ENCODE measurements at regions not wholly inside any gene's neighbourhood (a gene's known extent, or its start where the extent isn't known, plus 50 kb on each side); places are given as distances from the start of the nearest gene placed in this dataset.

DNA sequence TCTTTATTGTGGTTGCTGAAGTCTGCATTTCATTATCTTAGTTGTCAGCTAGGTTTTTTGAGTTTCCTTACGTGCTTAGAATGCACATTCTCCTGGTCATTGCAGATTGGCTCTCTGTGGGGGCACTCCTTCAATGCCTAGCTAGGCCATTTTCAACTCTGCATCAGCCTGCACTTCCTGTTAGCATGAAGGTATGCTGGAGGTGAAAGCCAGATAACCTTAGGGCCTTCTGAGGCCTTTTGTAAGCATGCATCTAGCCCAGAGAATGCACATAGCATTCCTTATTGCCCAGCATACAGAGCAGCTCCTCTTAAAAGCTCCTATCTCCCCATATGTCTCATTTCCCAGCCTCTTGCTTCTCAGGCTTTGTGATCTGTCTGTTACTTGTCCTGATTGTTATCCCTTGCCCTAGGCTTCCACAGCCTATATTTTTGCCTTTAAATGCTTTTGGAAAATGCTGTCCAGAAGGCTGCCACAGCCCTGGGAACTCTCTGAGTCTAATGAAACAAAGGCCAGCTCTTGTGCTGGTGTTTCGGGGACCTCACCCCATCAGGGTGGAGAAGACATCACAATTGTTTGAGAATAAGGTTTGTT lies 108.1 kb upstream of the IGFBP3 start:
- no peak for TF ChIP-seq EZH2 (IDR thresholded peaks at IDR 0.05)
- TF ChIP-seq, protein P1, sequence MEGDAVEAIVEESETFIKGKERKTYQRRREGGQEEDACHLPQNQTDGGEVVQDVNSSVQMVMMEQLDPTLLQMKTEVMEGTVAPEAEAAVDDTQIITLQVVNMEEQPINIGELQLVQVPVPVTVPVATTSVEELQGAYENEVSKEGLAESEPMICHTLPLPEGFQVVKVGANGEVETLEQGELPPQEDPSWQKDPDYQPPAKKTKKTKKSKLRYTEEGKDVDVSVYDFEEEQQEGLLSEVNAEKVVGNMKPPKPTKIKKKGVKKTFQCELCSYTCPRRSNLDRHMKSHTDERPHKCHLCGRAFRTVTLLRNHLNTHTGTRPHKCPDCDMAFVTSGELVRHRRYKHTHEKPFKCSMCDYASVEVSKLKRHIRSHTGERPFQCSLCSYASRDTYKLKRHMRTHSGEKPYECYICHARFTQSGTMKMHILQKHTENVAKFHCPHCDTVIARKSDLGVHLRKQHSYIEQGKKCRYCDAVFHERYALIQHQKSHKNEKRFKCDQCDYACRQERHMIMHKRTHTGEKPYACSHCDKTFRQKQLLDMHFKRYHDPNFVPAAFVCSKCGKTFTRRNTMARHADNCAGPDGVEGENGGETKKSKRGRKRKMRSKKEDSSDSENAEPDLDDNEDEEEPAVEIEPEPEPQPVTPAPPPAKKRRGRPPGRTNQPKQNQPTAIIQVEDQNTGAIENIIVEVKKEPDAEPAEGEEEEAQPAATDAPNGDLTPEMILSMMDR (IDR thresholded peaks at IDR 0.05), result no peak
